Prostate gland (tissue), 2 donors: ENCODE measurements at regions not wholly inside any gene's neighbourhood (a gene's known extent, or its start where the extent isn't known, plus 50 kb on each side); places are given as distances from the start of the nearest gene placed in this dataset.

Experiments used
- DNase-seq: peaks from one replicate; pipeline ENCODE4 v3.0.0-alpha.2; 2019; ENCODE audit warnings: low spot score
- H3K27ac ChIP-seq, 2 donors: fragments of 200-600 bp; sonication (generic); 2 replicates each; pipeline ENCODE4 v1.5.1; 2017 to 2019
- H3K27me3 ChIP-seq: fragments of 200-600 bp; sonication (generic); replicated peaks from 2 replicates; pipeline ENCODE4 v1.5.1; 2019; ENCODE audit not compliant: insufficient read depth
- H3K36me3 ChIP-seq, 2 donors: fragments of 200-600 bp; sonication (generic); 1 replicate in 1 of 2; 2 replicates in 1 of 2; pipeline versions ENCODE4 v1.5.1 to v1.8.1; 2017 to 2019
- H3K4me1 ChIP-seq: fragments of 200-600 bp; sonication (generic); replicated peaks from 2 replicates; pipeline ENCODE4 v1.5.1; 2019
- H3K4me3 ChIP-seq, 2 donors: fragments of 200-600 bp; sonication (generic); 2 replicates each; pipeline ENCODE4 v1.5.1; 2017 to 2019
- H3K9me3 ChIP-seq: fragments of 200-600 bp; sonication (generic); 2 replicates; pipeline ENCODE4 v1.5.1; 2017
- POLR2A ChIP-seq: fragments of 450-650 bp; IDR thresholded peaks from one replicate; pipeline ENCODE4 v1.6.1; 2016; ENCODE audit warnings: antibody characterized with exemption, mild to moderate bottlenecking
- POLR2AphosphoS5 ChIP-seq: sonication (generic); formaldehyde crosslinking; IDR thresholded peaks from one replicate; pipeline ENCODE4 v1.6.1; 2017; ENCODE audit warnings: antibody characterized with exemption
- WGBS: methylation state at CpG from one replicate; pipeline ENCODE4 v1.1.5; 2018; 5-methylcytosine and 5-hydroxymethylcytosine counted together
- intact Hi-C: fragments of 100-400 bp; cut with DNase I; formaldehyde crosslinking; loops from one replicate; pipeline ENCODE4 v1.14.2; 2022
- TF ChIP-seq, protein P1 (sequence below), 4 experiments: fragments of 200-600 bp in 2 of 4; fragments of 450-650 bp in 2 of 4; sonication (generic) in 2 of 4; IDR thresholded peaks; 1 replicate in 3 of 4; 2 replicates in 1 of 4; pipeline ENCODE4 v1.5.1; 2016 to 2019; ENCODE audit warnings: antibody characterized with exemption in 4 of 4, mild to moderate bottlenecking in 2 of 4, moderate library complexity in 2 of 4

DNA sequence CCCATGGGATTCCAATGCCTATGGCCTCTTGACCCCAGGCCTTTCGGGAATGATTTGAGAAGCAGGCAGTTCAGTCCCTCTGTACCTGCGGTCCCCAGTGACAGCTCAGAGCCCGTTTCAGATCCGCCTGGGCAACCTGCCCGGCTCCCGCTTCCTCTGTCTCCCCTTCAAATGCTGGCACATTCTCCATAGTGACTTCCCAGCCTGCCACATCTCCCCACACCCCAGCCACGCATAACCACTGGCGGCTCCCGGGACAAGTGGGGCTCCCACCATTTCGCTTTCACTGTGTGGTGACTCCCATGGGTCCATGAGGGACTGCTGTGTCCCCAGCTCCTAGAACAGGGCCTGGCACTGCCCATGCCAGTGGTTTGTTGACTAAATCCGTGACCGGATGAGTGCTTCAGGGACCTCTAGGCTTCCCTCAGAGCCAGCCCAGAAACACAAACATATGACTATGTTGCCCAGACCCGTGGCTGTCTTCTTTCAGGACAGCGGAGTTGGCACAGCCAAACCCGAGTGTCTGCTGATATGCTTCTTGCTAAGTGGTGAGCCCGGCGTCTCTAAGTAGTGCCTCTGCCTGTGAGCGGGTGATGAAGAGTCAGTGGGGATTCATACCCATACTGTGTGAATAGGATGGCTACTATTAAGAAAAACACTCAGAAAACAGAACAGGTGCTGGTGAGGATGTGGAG is 91.2 kb downstream of the GLI2 start:
- Histone ChIP-seq H3K9me3 (no peaks in the 10 kb centered on the region), H3K4me1 (no peaks in the 10 kb centered on the region), H3K27ac (no peak overlapping the region), H3K36me3 (no peaks in the 10 kb centered on the region), H3K27me3 (no peaks in the 10 kb centered on the region), H3K4me3 (no peak overlapping the region)
- no peak for DNase-seq
- no peak for TF ChIP-seq POLR2AphosphoS5
- TF ChIP-seq, protein P1, sequence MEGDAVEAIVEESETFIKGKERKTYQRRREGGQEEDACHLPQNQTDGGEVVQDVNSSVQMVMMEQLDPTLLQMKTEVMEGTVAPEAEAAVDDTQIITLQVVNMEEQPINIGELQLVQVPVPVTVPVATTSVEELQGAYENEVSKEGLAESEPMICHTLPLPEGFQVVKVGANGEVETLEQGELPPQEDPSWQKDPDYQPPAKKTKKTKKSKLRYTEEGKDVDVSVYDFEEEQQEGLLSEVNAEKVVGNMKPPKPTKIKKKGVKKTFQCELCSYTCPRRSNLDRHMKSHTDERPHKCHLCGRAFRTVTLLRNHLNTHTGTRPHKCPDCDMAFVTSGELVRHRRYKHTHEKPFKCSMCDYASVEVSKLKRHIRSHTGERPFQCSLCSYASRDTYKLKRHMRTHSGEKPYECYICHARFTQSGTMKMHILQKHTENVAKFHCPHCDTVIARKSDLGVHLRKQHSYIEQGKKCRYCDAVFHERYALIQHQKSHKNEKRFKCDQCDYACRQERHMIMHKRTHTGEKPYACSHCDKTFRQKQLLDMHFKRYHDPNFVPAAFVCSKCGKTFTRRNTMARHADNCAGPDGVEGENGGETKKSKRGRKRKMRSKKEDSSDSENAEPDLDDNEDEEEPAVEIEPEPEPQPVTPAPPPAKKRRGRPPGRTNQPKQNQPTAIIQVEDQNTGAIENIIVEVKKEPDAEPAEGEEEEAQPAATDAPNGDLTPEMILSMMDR (IDR thresholded peaks at IDR 0.05): no peak
- TF ChIP-seq POLR2A: no peak
- WGBS: 43% methylated on average over 18 of the region's 18 CpGs
- intact Hi-C loops: no loop called here

DNA sequence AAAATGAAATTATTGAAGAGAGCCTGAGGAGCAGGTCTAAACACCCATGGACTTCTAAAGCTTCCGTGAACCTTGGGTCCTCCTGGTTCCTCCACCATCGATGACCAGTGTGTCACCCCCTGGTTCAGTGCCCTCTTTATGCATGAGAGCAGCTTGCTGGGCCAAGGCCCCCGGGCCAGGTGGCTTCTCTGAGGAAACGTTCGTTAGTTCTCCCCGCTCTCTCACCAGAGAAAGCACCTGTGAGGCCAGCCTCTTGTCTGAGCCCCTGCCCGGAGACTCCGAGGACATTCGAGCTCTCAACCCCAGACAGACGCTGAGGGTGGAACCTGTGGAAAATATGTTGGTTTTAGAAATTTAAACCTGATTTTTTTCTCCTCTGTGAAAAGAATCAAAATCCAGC is 92.4 kb downstream of the GLI2 start:
- Histone ChIP-seq H3K4me3 (no peak overlapping the region), H3K27ac (no peak overlapping the region), H3K27me3 (no peaks in the 10 kb centered on the region), H3K36me3 (no peaks in the 10 kb centered on the region), H3K9me3 (no peaks in the 10 kb centered on the region), H3K4me1 (no peaks in the 10 kb centered on the region)
- no peak for TF ChIP-seq POLR2A
- TF ChIP-seq POLR2AphosphoS5: no peak
- intact Hi-C loops: no loop called here
- WGBS: 87% methylated on average over 10 of the region's 10 CpGs
- no peak for DNase-seq

- intact Hi-C loops: no loop called here
- Histone ChIP-seq H3K27ac (no peak overlapping the region), H3K36me3 (no peaks in the 10 kb centered on the region), H3K9me3 (no peaks in the 10 kb centered on the region), H3K4me1 (no peaks in the 10 kb centered on the region), H3K4me3 (no peak overlapping the region), H3K27me3 (no peaks in the 10 kb centered on the region)
- no peak for DNase-seq
- 82% methylated on average over 14 of the region's 14 CpGs for WGBS
- TF ChIP-seq, protein P1 (IDR thresholded peaks at IDR 0.05): no peak
- TF ChIP-seq POLR2A: no peak
Measured at GRCh38 chr2:120828829-120829632, 93.4 kb downstream of the GLI2 start.

DNA sequence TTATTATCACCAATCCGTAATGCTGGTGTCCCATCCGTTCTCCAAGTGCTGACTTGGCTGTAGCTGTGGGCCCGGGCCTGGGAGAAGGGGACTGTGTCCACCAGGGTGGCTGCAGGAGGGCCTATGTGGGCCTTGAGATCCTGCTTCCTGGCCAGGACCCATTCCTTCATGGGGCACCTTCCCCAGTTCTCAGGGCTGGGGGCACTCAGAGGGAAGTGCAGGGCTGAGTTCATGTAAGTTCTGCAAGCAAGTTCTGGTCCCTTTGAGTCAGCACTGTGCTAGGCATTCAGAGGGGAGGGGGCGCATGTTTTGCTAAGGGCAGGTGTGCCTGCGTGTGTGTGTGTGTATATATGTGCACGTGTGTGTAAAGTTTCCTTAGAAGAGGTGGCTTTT is 94.0 kb downstream of the GLI2 start:
- Histone ChIP-seq H3K27ac (no peak overlapping the region), H3K9me3 (no peaks in the 10 kb centered on the region), H3K4me1 (no peaks in the 10 kb centered on the region), H3K36me3 (no peaks in the 10 kb centered on the region), H3K4me3 (no peak overlapping the region), H3K27me3 (no peaks in the 10 kb centered on the region)
- TF ChIP-seq POLR2A (no peak), POLR2AphosphoS5 (no peak)
- TF ChIP-seq, protein P1 (IDR thresholded peaks at IDR 0.05): no peak
- intact Hi-C loops: no loop called here
- 92% methylated on average over 5 of the region's 6 CpGs for WGBS
- DNase-seq: no peak

- intact Hi-C loops: no loop called here
- Histone ChIP-seq H3K9me3 (no peaks in the 10 kb centered on the region), H3K27ac (no peak overlapping the region), H3K4me3 (no peak overlapping the region), H3K27me3 (no peaks in the 10 kb centered on the region), H3K36me3 (no peaks in the 10 kb centered on the region), H3K4me1 (no peaks in the 10 kb centered on the region)
- TF ChIP-seq, protein P1 (IDR thresholded peaks at IDR 0.05): no peak
- no peak for TF ChIP-seq POLR2A
- no peak for TF ChIP-seq POLR2AphosphoS5
- no peak for DNase-seq
- 87% methylated on average over 11 of the region's 11 CpGs for WGBS
Measured at GRCh38 chr2:120830096-120830830, 94.6 kb downstream of the GLI2 start.
